ENCODE measurements at regions not wholly inside any gene's neighbourhood (a gene's known extent, or its start where the extent isn't known, plus 50 kb on each side); places are given as distances from the start of the nearest gene placed in this dataset.

- ATAC-seq (no peak), DNase-seq (no peak)
- no peak overlapping the region for H3K27ac ChIP-seq
- TF ChIP-seq POLR2A (IDR thresholded peaks at IDR 0.05): no peak
- TF ChIP-seq CTCF (IDR thresholded peaks at IDR 0.05): no peak
- H3K4me1 ChIP-seq: no peaks in the 10 kb centered on the region
- peaks cover 0 to 21% of the 10 kb centered on the region in 2 donors for H3K27me3 ChIP-seq
- H3K9me3 ChIP-seq: no peaks in the 10 kb centered on the region
- peak overlapping the region in 2 of 3 donors; percentile 3 to 19 for H3K4me3 ChIP-seq
- intact Hi-C loops (cut with DNase I): no loop called here
- 35% methylated on average over 4 of the region's 4 CpGs for WGBS (ENCODE audit: insufficient coverage, low coverage, low lambda C conversion rate, missing lambda C conversion rate)
- H3K36me3 ChIP-seq: no peaks in the 10 kb centered on the region
Observed at GRCh38 chrX:51395480-51395809, 62.8 kb downstream of the NUDT10 start.

Measured in right lobe of liver (tissue), 6 donors.